ENCODE measurements at regions not wholly inside any gene's neighbourhood (a gene's known extent, or its start where the extent isn't known, plus 50 kb on each side); places are given as distances from the start of the nearest gene placed in this dataset.

DNA sequence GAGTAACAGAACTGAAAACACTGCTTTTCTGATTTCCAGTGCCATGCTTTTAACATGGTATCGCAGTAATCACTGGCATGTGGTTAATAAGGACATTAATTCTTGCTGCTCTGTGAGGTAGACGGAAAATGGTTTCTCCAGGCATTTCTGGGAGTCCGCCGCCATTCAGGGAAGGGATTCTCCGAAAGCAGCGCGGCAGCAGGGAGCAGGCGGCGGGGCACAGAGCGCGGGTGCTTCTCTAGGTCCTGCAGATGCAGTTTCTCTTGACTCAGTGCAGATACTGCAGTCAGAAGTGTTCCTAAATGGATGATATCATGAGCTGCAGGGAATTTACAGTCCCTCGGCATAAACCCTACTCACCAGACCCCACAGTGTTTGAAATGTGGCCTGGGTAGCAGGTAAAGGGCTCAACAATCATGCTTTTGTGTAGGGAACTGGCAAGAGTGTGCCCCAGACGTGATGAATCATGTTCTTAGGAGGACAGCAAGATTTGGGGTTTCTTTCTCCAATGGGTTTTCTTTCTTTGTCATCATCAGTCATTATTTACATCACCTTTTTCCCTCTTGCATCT, 338.6 kb upstream of the ARGLU1 start:
- no peak for DNase-seq

GRCh38 chr13:106905380-106906162, 337.6 kb upstream of the ARGLU1 start:
- DNase-seq = no peak

- DNase-seq = no peak
These were observed 331.5 kb upstream of the ARGLU1 start for GRCh38 chr13:106899442-106899841.

GRCh38 chr13:106898231-106898630, 330.3 kb upstream of the ARGLU1 start:
- no peak for DNase-seq

GRCh38 chr13:106888148-106888547, 320.2 kb upstream of the ARGLU1 start:
- no peak for DNase-seq

DNA sequence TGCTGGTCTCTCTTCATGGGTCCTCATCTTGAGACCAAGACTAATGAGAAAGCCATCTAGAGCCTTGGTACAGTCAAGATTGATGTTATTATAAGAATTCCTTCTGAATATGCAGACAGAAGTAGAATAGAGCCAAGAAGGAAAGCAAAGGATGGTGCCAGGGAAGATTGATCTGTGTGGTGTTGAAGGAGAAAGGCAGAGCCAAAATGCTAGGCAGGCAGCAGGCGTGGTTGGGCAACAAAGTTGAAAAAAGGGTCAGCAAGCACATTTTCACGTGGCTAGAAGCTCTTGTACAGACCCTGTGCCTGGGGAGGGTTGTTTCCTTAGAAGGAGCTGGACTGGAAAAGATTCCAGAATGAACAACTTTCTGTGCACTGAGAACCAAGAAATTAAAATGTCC, 319.7 kb upstream of the ARGLU1 start:
- no peak for DNase-seq

DNA sequence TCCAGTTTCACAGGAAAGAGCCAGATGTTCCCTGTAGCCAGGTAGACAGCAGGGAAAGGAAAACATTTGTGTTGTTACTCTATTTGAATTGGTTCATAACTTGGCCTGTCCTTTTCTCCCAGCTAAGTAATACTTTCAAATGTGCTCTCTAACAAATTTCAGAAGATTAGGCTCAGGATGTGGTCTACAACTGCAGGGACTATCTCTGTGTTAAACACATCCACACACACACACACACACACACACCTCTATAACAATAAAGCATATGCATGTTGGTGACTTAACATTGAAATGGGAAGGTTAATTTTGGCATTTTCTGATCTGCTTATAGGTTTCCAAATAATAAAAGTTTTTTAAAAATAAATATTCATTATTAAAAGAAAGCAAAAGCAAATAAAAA, 316.0 kb upstream of the ARGLU1 start:
- no peak for DNase-seq

GRCh38 chr13:106882246-106882645, 314.3 kb upstream of the ARGLU1 start:
- DNase-seq = no peak

DNA sequence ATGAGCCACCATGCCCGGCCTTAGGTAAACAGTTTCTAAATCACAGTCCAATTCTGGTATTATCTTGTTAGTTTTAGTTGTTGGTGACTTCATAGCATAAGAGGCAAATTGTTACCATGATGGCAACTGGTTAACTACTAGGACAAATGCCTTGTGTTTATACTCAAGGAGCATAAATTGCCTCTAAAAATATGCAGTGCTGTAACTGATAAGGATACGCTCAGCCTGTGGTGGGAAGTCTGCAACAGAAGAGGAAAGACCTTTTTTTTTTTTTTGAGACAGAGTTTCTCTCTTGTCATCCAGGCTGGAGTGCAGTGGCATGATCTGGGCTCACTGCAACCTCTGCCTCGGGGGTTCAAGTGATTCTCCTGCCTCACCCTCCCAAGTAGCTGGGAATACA, 311.9 kb upstream of the ARGLU1 start:
- DNase-seq = no peak

- DNase-seq = no peak
These were observed 306.4 kb upstream of the ARGLU1 start for GRCh38 chr13:106874323-106874722.

DNA sequence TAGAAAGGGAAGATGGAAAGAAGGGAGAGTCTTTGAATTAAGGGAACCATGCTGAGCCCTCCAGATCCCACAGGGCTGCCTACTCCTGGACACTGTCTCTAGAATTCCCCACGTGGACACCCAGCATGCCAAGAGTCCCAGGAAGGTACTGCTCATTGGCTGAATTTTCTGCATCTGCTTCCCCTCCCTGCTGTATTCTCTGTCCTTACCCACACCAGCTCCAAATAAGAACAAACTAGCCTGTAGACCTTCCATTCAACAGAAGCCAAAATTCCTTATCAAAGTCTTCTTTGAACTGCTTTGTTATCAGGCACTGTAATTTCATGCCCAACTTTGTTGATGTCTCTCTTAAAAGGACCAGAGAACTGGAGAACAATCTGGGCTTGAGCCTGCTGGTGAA, 305.9 kb upstream of the ARGLU1 start:
- DNase-seq = no peak

DNA sequence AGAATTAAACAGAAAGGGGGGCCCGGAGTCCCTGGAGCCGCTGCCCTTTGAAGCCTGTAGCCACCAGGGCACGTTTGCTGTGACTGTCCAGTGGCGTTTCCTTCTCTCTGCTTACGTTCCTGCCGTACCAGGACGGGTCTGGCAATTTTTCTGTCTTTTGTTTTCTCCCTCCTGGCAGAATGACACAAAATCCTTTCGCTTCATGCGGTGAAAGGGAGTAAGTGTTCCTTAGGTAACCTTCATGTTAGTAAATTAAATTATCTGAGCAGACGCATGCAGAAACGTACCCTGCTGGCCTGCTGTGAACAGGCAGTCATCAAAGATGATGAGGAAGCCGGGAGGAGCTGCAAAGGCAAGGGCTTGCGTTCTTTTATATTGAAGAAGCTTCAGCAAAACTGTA, 299.3 kb upstream of the ARGLU1 start:
- DNase-seq = no peak

DNA sequence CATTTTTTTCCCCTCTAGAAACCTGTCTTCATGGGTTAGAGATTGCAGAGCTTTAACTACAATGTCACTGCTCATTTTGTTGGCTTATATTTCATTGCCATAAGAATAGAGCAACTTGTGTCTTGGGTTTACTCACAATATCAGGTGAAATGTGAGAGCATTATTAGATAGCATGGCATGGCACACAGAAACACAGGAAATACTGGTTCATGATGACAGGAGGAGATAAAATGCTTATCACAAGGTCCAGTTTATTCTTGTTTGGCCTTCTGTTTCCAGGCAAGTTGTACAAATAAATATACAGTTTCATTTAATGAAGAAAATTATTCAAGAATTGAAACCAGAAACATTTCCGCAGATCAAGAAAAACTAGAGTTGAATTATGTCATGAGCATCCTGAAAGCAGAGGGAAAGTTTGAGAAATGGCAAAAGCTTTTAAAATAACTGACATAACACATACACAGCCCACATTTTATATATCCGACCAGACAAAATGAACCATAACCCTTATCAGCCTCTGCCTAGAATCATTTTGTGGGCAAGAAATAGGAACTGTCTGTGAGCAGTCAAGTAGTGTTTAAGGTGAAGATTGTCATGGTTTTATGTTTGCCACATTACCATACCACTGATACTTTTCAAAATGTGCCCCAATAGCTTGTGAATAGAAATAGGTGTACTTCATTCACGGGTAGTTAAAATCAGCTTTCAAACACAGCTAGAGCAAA, 297.9 kb upstream of the ARGLU1 start:
- DNase-seq = no peak

DNA sequence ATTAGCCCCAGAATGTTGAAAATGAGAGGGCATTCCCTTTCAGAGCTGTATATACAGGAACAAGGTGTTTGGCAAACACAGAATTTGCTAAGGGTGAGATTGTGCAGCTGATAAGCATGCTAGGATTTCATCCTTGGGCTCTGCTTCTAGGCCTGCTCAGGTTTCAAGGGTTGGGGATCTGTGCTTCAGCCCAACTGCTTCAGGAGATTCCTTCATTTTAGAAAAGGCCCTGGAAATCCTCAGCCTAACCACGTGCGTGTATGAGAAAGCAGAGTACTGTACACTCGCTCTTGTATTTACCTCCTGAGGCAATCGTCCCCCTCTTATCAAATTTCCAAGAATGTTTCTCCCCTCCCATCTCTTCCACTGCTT, 291.6 kb upstream of the ARGLU1 start:
- no peak for DNase-seq

GRCh38 chr13:106858903-106859532, 291.1 kb upstream of the ARGLU1 start:
- DNase-seq = no peak

DNA sequence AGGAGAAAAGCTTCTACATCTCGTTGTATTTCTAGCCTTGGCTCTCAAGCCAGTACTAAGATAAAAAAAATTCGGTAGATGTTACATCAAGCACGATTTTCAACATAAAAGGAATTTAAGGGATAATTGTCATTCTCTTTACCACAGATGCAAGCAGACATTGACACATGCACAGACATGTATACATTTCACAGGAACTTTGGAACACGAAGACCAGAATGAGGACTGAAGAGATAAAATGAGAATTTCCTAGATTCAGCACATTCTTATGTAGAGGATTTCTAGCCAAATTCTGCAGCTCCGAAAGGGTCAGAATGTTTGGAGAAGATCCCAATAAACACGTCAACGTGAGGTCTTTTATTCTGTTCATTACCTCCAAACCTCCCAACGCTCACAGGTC, 284.5 kb upstream of the ARGLU1 start:
- no peak for DNase-seq

- DNase-seq = no peak
These were observed 283.2 kb upstream of the ARGLU1 start for GRCh38 chr13:106850973-106851650.

DNA sequence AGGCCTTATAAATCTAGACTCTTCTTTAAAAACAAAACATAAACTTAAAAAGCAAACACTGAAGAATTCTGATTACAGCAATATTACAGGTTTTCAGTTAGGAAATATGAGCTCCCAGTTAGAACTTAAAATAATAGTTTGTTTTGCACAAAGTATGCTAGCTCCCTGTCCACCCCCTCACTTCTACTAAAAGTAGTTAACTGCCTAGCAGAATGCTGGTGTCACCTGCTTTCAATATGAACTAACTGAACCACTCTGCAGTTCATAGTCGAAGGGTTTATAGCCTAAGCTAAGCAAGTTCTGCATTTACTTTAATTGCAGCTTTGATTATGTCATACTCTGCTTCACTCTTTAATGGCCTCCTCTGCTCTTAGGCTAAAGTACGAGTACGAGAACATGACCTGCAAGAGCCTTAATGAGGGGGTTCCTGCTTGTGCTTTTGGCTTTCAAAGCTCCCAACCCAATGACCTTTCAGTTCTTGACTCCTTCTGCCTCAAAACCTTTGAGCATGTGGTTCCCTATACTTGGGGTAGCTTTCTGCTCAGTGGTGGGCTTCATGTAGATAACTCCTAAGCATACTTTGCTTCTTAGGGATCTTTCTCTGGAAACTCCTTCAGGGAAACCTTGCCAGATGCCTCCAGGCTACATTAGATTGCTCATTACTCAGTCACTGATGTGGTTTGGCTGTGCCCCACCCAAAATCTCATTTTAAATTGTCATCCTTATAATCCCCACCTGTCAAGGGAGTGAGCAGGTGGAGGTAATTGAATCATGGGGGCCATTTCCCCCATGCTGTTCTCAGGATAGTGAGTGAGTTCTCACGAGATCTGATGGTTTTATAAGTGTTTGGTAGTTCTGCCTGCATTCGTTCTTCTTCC, 278.9 kb upstream of the ARGLU1 start:
- no peak for DNase-seq

DNA sequence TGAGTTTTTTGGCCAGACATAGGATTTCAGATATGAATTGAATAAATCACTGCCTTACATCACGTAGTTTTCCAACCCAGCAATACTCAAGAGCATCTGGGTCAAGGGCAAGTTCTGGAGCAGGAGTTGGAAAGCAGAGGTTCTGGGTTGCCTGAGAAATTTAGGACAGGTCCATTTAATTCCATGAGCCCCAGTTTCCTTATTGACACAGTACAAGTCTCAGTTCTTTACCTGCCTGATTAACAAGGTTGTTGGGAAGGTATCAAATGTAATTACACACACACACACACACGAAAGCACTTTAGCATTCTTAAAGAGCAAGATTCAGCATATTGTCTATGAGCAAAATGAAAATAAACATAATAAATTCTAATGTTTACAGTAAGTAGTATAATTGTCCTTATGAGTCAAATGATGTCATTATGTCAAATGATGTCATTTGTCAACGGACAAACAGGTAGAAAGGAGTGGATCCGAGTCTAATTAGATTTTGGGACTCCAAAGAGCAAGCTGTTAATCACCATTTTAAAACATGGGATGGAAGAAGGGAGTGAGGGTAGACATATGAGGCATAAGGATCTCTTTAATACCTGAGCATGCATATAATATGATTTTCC, 268.4 kb upstream of the ARGLU1 start:
- no peak for DNase-seq

GRCh38 chr13:106835477-106835876, 267.5 kb upstream of the ARGLU1 start:
- DNase-seq = no peak

- no peak for DNase-seq
These were observed 254.0 kb upstream of the ARGLU1 start for GRCh38 chr13:106821979-106822378.

Measured in CD4-positive, alpha-beta T cell treated with Interleukin-10 for 1 hour (primary cell).